Upper lobe of left lung (tissue), 6 donors: ENCODE measurements at regions not wholly inside any gene's neighbourhood (a gene's known extent, or its start where the extent isn't known, plus 50 kb on each side); places are given as distances from the start of the nearest gene placed in this dataset.

Experiments
- ATAC-seq, 2 donors: fragments of 200-7000 bp; cut with Tn5 transposase; one replicate each; pipeline ENCODE4 v1.9.1; 2022; ENCODE audit warnings: mild to moderate bottlenecking in 2 of 2, moderate library complexity in 2 of 2; ENCODE audit not compliant: low FRiP score in 2 of 2
- DNase-seq, 2 donors: peaks; one replicate each; pipeline ENCODE4 v3.0.0-alpha.2; 2019 to 2020
- H3K27ac ChIP-seq, 4 donors: fragments of 200-600 bp; sonication (generic); one replicate each; pipeline ENCODE4 v1.5.1; 2016 to 2019
- H3K27me3 ChIP-seq, 4 donors: fragments of 200-600 bp; sonication (generic); one replicate each; pipeline ENCODE4 v1.5.1; 2017 to 2019
- H3K36me3 ChIP-seq, 4 donors: fragments of 200-600 bp; sonication (generic); one replicate each; pipeline ENCODE4 v1.5.1; 2016 to 2019
- H3K4me1 ChIP-seq, 4 donors: fragments of 200-600 bp; sonication (generic); one replicate each; pipeline ENCODE4 v1.5.1; 2018 to 2019
- H3K4me3 ChIP-seq, 4 donors: fragments of 200-600 bp; sonication (generic); one replicate each; pipeline ENCODE4 v1.5.1; 2017 to 2019; ENCODE audit warnings: mild to moderate bottlenecking in 2 of 4, moderate library complexity in 1 of 4
- H3K9me3 ChIP-seq, 4 donors: fragments of 200-600 bp; sonication (generic); one replicate each; pipeline ENCODE4 v1.5.1; 2018 to 2019
- EP300 ChIP-seq, 4 donors: sonication (generic); formaldehyde crosslinking; IDR thresholded peaks; one replicate each; pipeline ENCODE4 v1.5.1; 2017; ENCODE audit warnings: antibody characterized with exemption in 4 of 4, control low read depth in 2 of 4
- POLR2A ChIP-seq, 4 donors: fragments of 450-650 bp; IDR thresholded peaks; one replicate each; pipeline ENCODE4 v1.5.1; 2016 to 2017; ENCODE audit warnings: antibody characterized with exemption in 4 of 4, mild to moderate bottlenecking in 2 of 4
- POLR2AphosphoS5 ChIP-seq, 2 donors: sonication (generic); formaldehyde crosslinking; IDR thresholded peaks; one replicate each; pipeline ENCODE4 v1.5.1; 2017; ENCODE audit warnings: antibody characterized with exemption in 2 of 2
- WGBS, 2 donors: methylation state at CpG; one replicate each; pipeline ENCODE4 v1.1.5; 2017 to 2018; 5-methylcytosine and 5-hydroxymethylcytosine counted together
- TF ChIP-seq, protein P1 (sequence below), 6 experiments: fragments of 450-650 bp in 4 of 6; fragments of 200-600 bp in 2 of 6; sonication (generic) in 2 of 6; IDR thresholded peaks; one replicate each; pipeline ENCODE4 v1.5.1; 2016 to 2019; ENCODE audit warnings: antibody characterized with exemption in 6 of 6
- donor health status: DM: no; HTN: no; CAD: no; lungs with moderate emphysema.
- donor health status: DM: no; HTN: yes; CAD: no; lungs with severe emphysema.

DNA sequence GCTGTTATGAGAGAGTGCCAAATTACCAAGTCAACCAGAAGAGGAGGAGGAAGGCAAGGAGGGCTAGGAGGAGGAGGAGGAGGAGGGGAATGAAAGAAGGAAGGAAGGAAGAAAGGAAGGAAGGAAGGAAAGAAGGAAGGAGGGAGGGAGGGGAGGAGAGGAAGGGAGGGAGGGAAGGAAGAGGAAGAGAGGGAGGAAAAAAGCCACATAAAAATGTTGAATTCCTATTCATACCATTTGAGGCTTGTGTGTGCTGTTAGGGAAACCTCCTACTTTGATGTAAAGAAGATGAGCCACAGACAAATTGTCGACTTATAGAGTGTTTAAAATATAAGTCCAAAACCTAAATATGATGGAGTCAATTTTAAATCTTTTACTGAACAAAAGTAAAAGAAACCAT lies 65.3 kb upstream of the MYLIP start:
- no peak overlapping the region for H3K4me3 ChIP-seq
- DNase-seq (no peak), ATAC-seq (no peak)
- no peaks in the 10 kb centered on the region for H3K9me3 ChIP-seq
- no peaks in the 10 kb centered on the region for H3K27me3 ChIP-seq
- H3K36me3 ChIP-seq = no peaks in the 10 kb centered on the region
- 84 to 95% methylated on average over 1 of the region's 1 CpG for WGBS, 2 donors
- TF ChIP-seq POLR2A (IDR thresholded peaks at IDR 0.05) (no peak), EP300 (IDR thresholded peaks at IDR 0.05) (no peak), POLR2AphosphoS5 (IDR thresholded peaks at IDR 0.05) (no peak)
- TF ChIP-seq, protein P1, sequence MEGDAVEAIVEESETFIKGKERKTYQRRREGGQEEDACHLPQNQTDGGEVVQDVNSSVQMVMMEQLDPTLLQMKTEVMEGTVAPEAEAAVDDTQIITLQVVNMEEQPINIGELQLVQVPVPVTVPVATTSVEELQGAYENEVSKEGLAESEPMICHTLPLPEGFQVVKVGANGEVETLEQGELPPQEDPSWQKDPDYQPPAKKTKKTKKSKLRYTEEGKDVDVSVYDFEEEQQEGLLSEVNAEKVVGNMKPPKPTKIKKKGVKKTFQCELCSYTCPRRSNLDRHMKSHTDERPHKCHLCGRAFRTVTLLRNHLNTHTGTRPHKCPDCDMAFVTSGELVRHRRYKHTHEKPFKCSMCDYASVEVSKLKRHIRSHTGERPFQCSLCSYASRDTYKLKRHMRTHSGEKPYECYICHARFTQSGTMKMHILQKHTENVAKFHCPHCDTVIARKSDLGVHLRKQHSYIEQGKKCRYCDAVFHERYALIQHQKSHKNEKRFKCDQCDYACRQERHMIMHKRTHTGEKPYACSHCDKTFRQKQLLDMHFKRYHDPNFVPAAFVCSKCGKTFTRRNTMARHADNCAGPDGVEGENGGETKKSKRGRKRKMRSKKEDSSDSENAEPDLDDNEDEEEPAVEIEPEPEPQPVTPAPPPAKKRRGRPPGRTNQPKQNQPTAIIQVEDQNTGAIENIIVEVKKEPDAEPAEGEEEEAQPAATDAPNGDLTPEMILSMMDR (IDR thresholded peaks at IDR 0.05) = no peak
- no peaks in the 10 kb centered on the region for H3K4me1 ChIP-seq
- H3K27ac ChIP-seq = no peak overlapping the region

DNA sequence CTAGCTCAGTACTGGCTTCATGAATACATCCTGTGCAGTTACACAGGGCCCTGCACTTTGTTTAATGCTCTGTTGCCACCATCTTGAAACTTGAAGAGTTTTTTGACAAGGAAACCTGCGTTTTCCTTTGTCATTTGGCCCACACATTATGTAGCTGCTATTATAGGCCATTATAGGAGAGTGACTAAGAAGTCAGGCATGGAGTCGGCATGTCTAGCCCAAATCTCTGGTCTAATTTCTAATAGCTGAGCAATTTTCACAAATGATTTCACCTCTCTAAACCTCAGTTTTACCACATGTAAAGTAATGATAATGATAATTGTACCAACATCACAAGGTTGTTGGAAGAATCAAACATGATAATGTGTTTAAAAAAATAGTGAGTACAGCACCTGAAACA lies 67.1 kb upstream of the MYLIP start:
- no peaks in the 10 kb centered on the region for H3K9me3 ChIP-seq
- H3K27ac ChIP-seq = no peak overlapping the region
- no peak overlapping the region for H3K4me3 ChIP-seq
- ATAC-seq (no peak), DNase-seq (no peak)
- WGBS, 2 donors = 93 to 98% methylated on average over 2 of the region's 2 CpGs
- TF ChIP-seq POLR2A (IDR thresholded peaks at IDR 0.05) (no peak), POLR2AphosphoS5 (IDR thresholded peaks at IDR 0.05) (no peak), EP300 (IDR thresholded peaks at IDR 0.05) (no peak)
- TF ChIP-seq, protein P1 (IDR thresholded peaks at IDR 0.05) = no peak
- no peaks in the 10 kb centered on the region for H3K36me3 ChIP-seq
- H3K4me1 ChIP-seq = no peaks in the 10 kb centered on the region
- no peaks in the 10 kb centered on the region for H3K27me3 ChIP-seq

DNA sequence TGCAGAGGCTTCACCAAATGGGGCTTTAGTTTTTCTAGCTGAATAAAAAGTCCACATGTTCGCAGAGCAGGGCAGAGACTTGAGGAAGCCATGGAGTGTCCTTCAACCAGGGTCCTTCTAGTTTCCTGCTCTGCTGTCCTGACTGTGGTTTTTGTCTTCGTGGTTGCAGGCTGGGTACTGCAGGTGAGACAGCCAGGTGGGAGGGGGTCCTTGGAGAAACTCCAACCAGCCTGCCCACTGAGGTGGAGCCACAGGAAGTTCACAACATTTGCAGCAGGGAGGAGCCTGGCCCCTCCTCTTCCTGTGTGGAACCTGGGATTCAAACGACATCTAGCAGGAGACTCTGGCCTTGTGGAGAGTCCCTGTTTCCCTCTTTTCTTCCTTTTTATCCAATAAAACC lies 68.8 kb upstream of the MYLIP start:
- DNase-seq = no peak
- Histone ChIP-seq H3K4me1 (no peaks in the 10 kb centered on the region), H3K36me3 (no peaks in the 10 kb centered on the region), H3K27ac (no peak overlapping the region), H3K9me3 (no peaks in the 10 kb centered on the region), H3K27me3 (no peaks in the 10 kb centered on the region), H3K4me3 (no peak overlapping the region)
- ATAC-seq = no peak
- TF ChIP-seq, protein P1 (IDR thresholded peaks at IDR 0.05) = no peak
- no peak for TF ChIP-seq POLR2AphosphoS5 (IDR thresholded peaks at IDR 0.05)
- TF ChIP-seq EP300 (IDR thresholded peaks at IDR 0.05) = no peak
- TF ChIP-seq POLR2A (IDR thresholded peaks at IDR 0.05) = no peak
- WGBS, 2 donors = 48 to 58% methylated on average over 3 of the region's 3 CpGs

DNA sequence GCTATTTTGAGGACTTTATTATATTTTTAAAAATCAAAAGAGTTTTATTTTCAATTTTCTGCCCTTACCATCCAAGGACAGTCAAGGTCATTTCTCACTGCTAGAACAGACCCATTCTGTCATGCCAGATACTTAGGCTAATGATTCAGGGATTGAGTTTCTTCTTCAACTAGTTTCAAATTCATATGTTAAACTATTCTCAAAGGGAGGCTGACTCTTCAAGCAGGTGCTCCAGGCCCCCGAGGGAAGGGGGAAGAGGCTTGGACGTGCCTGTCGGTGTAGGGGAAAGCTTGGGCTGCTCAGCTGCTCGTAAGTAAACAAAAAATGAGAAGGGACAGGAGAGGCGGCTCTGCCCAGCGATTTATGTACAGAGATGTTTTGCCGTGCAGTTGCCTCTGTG lies 69.4 kb upstream of the MYLIP start:
- ATAC-seq (no peak), DNase-seq (no peak)
- Histone ChIP-seq H3K4me1 (no peaks in the 10 kb centered on the region), H3K4me3 (no peak overlapping the region), H3K27me3 (no peaks in the 10 kb centered on the region), H3K9me3 (no peaks in the 10 kb centered on the region), H3K36me3 (no peaks in the 10 kb centered on the region), H3K27ac (no peak overlapping the region)
- WGBS, 2 donors = 52 to 55% methylated on average over 7 of the region's 7 CpGs
- TF ChIP-seq, protein P1 (IDR thresholded peaks at IDR 0.05) = no peak
- TF ChIP-seq POLR2AphosphoS5 (IDR thresholded peaks at IDR 0.05) (no peak), POLR2A (IDR thresholded peaks at IDR 0.05) (no peak), EP300 (IDR thresholded peaks at IDR 0.05) (no peak)

DNA sequence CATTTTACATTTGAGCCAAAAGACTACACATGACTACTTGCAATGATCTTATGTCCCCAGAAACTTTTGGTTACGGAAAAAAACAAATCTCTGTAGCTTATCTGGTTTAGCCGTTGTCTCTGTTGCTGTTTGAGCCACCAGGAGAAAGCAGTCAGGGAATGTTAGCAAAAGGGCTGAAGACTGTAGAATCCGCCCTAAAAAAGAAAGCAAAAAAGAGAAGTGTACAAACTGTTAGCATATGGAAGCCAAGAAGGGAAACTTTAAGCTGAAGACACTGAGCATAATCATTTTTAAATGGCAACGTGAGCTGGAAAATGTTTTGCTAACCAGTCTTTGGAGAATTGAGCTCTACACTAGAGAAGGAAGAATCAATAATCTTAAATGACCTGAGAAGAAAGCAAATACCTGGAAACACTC lies 69.9 kb upstream of the MYLIP start:
- Histone ChIP-seq H3K4me3 (no peak overlapping the region), H3K27me3 (no peaks in the 10 kb centered on the region), H3K27ac (no peak overlapping the region), H3K4me1 (no peaks in the 10 kb centered on the region), H3K36me3 (no peaks in the 10 kb centered on the region), H3K9me3 (no peaks in the 10 kb centered on the region)
- no peak for DNase-seq
- ATAC-seq = no peak
- 83 to 88% methylated on average over 4 of the region's 4 CpGs for WGBS, 2 donors
- TF ChIP-seq POLR2A (IDR thresholded peaks at IDR 0.05) (no peak), POLR2AphosphoS5 (IDR thresholded peaks at IDR 0.05) (no peak), EP300 (IDR thresholded peaks at IDR 0.05) (no peak)
- TF ChIP-seq, protein P1 (IDR thresholded peaks at IDR 0.05) = no peak
